Panc1 (cell line): ENCODE measurements at regions not wholly inside any gene's neighbourhood (a gene's known extent, or its start where the extent isn't known, plus 50 kb on each side); places are given as distances from the start of the nearest gene placed in this dataset.

Experiments
- ATAC-seq: fragments of 200-7000 bp; cut with Tn5 transposase; 2 replicates; pipeline ENCODE4 v1.9.1; 2020; ENCODE audit warnings: mild to moderate bottlenecking, moderate library complexity
- BruUV-seq: library from RNA; stranded (reverse); fragments of 400-500 nt; replicated peaks from 2 replicates; lab custom pipeline; 2021; lab: Mats Ljungman, UMichigan
- CTCF ChIA-PET: fragments of 300-600 bp; sonication (Branson Sonifier 250); formaldehyde crosslinking; loops from one replicate; lab custom pipeline; 2022; ENCODE audit warnings: antibody characterized with exemption; lab: Charles Lee
- POLR2A ChIA-PET: fragments of 300-600 bp; sonication (Branson Sonifier 250); formaldehyde crosslinking; loops from one replicate; lab custom pipeline; 2022; ENCODE audit warnings: antibody characterized with exemption; lab: Charles Lee
- DNase-seq: peaks from one replicate; pipeline ENCODE4 v3.0.0-alpha.2; 2010; ENCODE audit warnings: low read depth, low spot score
- H3K27ac ChIP-seq: 2 replicates; pipeline ENCODE4 v1.5.1; 2011; ENCODE audit warnings: mild to moderate bottlenecking, low read length, inconsistent platforms
- H3K27me3 ChIP-seq: fragments of 200-500 bp; sonication (Bioruptor generic); 2 replicates; pipeline ENCODE4 v1.6.0; 2014; ENCODE audit warnings: low read length, inconsistent platforms; ENCODE audit not compliant: control insufficient read depth, insufficient read depth
- H3K36me3 ChIP-seq: fragments of 200-500 bp; sonication (Bioruptor generic); 2 replicates; pipeline ENCODE4 v1.5.1; 2014; ENCODE audit warnings: inconsistent platforms, mild to moderate bottlenecking, low read length, moderate library complexity; ENCODE audit not compliant: control insufficient read depth, insufficient read depth
- H3K4me1 ChIP-seq: 2 replicates; pipeline ENCODE4 v1.5.1; 2011; ENCODE audit warnings: inconsistent platforms, mild to moderate bottlenecking, low read length, moderate library complexity; ENCODE audit not compliant: control insufficient read depth, insufficient read depth
- H3K4me3 ChIP-seq, 2 experiments: 2 replicates each; pipeline ENCODE4 v1.5.1; 2011 to 2012; ENCODE audit warnings: low read depth in 2 of 2, low read length in 2 of 2, mild to moderate bottlenecking in 2 of 2, inconsistent platforms in 1 of 2, moderate library complexity in 1 of 2
- H3K9me3 ChIP-seq: fragments of 200-500 bp; sonication (Bioruptor generic); 2 replicates; pipeline ENCODE4 v1.5.1; 2014; ENCODE audit warnings: low read depth, mild to moderate bottlenecking, inconsistent platforms, low read length, moderate library complexity; ENCODE audit not compliant: control insufficient read depth, insufficient read depth
- CTCF ChIP-seq: fragments of 450-650 bp; IDR thresholded peaks from 2 replicates; pipeline ENCODE4 v1.5.1; 2017; ENCODE audit warnings: mild to moderate bottlenecking
- POLR2AphosphoS5 ChIP-seq: IDR thresholded peaks from 2 replicates; pipeline ENCODE4 v1.6.1; 2012; ENCODE audit warnings: mild to moderate bottlenecking, low read depth, low read length, moderate library complexity
- REST ChIP-seq, 2 experiments: IDR thresholded peaks; 2 replicates each; pipeline ENCODE4 v1.6.1; 2011 to 2012; ENCODE audit warnings: low read depth in 2 of 2, control low read depth in 1 of 2, low read length in 1 of 2, mild to moderate bottlenecking in 1 of 2, moderate library complexity in 1 of 2; ENCODE audit not compliant: insufficient read depth in 1 of 2
- SIN3A ChIP-seq: IDR thresholded peaks from 2 replicates; pipeline ENCODE4 v1.6.1; 2012; ENCODE audit warnings: low read depth, mild to moderate bottlenecking, low read length, moderate library complexity, borderline replicate concordance; ENCODE audit not compliant: insufficient read depth
- TCF7L2 ChIP-seq: IDR thresholded peaks from 2 replicates; pipeline ENCODE4 v1.6.1; 2011; ENCODE audit warnings: mild to moderate bottlenecking, low read depth, low read length, inconsistent platforms
- in situ Hi-C: cut with HindIII; loops from 2 replicates; pipeline ENCODE4 v1.10.0; 2016; ENCODE audit warnings: low sequenced_read_pairs, low pct_unique_long_range_greater_than_20kb
- intact Hi-C: fragments of 100-400 bp; cut with micrococcal nuclease; formaldehyde crosslinking; loops from one replicate; pipeline ENCODE4 v1.10.0; 2022; ENCODE audit not compliant: unreplicated experiment

- TF ChIP-seq TCF7L2 (no peak), POLR2AphosphoS5 (no peak), SIN3A (no peak), CTCF (no peak), REST (IDR thresholded peaks at IDR 0.05; ENCODE audit: insufficient read depth in 1 of 2, low read depth in 2 of 2, low read length in 1 of 2) (no peak)
- intact Hi-C loops, result no loop called here
These were observed 203.5 kb downstream of the MYRFL start for GRCh38 chr12:70028515-70028914.

GRCh38 chr12:70028918-70029317 lies 203.9 kb downstream of the MYRFL start:
- CTCF ChIA-PET, result no interaction called here
- Histone ChIP-seq H3K27ac (no peak overlapping the region), H3K9me3 (no peaks in the 10 kb centered on the region), H3K4me3 (no peak overlapping the region), H3K4me1 (no peaks in the 10 kb centered on the region), H3K36me3 (no peaks in the 10 kb centered on the region), H3K27me3 (no peaks in the 10 kb centered on the region)
- TF ChIP-seq REST (IDR thresholded peaks at IDR 0.05; ENCODE audit: insufficient read depth in 1 of 2, low read depth in 2 of 2, low read length in 1 of 2), result no peak
- no peak for TF ChIP-seq TCF7L2
- no peak for TF ChIP-seq SIN3A
- no peak for TF ChIP-seq POLR2AphosphoS5
- TF ChIP-seq CTCF, result no peak
- BruUV-seq, result no TSS peak
- DNase-seq, result no peak
- ATAC-seq, result no peak
- intact Hi-C loops (no loop called here), in situ Hi-C loops (no loop called here)
- POLR2A ChIA-PET, result interaction anchor here (0.6 to 0.7 kb wide), 2 partner anchors 660 to 965 kb away, joined by 5 to 6 read pairs; no protein-coding TSS in a partner anchor

More at GRCh38 chr12:70028515-70028914, 203.5 kb downstream of the MYRFL start:
- no peak for ATAC-seq
- Histone ChIP-seq H3K9me3 (no peaks in the 10 kb centered on the region), H3K36me3 (no peaks in the 10 kb centered on the region), H3K4me3 (no peak overlapping the region), H3K4me1 (no peaks in the 10 kb centered on the region), H3K27ac (no peak overlapping the region), H3K27me3 (no peaks in the 10 kb centered on the region)
- no TSS peak for BruUV-seq
- in situ Hi-C loops, result no loop called here
- ChIA-PET CTCF (no interaction called here), POLR2A (no interaction called here)
- no peak for DNase-seq
